Pons (tissue), 1 donor: ENCODE measurements at regions not wholly inside any gene's neighbourhood (a gene's known extent, or its start where the extent isn't known, plus 50 kb on each side); places are given as distances from the start of the nearest gene placed in this dataset.
"Not testable (repeated sequence)": the region's sequence is repeated elsewhere in the genome, so short reads cannot be mapped to it uniquely, and the experiment has no call there.

ENCODE experiments used
- DNase-seq: peaks from one replicate; pipeline ENCODE4 v3.0.0-alpha.2; 2016; ENCODE audit warnings: low spot score

- DNase-seq, result no peak
Measured at GRCh38 chr5:119895066-119895465, 265.7 kb downstream of the FAM170A start.

DNA sequence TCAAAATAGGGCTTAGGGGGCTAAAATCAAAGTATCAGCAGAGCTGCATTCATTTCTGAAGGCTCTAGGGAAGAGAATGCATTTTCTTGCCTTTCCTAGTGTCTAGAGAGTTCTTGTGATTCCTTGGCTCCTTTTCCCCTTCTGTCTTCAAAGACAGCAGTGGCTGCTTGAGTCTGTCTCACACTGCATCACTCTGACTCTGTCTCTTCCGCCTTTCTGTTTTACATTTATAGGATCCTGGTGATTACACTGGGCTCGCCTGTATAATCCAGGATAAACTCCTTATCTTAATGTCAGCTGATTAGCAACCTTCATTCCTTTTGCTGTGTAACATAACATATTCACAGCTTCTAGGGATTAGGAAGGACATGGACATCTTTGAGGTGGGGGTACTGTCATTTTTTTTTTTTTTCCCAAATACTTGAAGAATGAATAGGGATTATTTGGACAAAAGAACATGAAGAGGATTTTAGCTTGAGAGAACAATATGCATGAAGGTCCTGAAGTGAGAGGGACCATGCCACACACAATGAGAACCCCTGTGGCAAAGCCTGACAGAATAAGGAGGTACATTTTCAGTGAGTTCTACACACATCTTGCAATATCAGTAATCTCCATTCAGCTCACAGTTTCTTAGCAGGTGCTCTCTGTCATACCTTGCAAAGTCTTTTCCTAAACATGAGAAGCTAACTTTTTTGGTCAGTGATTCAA is 267.6 kb downstream of the FAM170A start:
- DNase-seq, result no peak

GRCh38 chr5:119897537-119898370 is 268.4 kb downstream of the FAM170A start:
- DNase-seq, result no peak

DNA sequence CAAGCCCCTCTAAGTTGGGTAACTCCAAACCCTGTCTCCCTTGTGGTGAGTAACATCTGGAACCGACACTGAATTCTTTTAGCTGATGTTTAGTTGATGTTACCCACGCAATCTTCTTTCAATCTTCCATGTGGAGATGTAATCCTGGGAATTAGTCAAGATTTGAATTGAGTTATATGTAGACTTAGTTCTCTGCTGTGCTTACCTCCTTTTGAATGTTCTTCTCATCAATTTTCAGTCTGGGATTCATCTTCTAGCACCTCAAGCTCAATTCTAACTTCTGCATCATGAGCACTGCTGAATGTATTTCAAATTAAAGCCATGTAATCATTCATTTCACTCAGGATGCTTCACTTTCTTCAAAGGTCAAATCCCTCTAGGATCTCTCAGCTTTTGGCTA is 270.6 kb downstream of the FAM170A start:
- DNase-seq, result no peak

- DNase-seq, result no peak
Measured at GRCh38 chr5:119902593-119902992, 273.2 kb downstream of the FAM170A start.

- no peak for DNase-seq
Measured at GRCh38 chr5:119913425-119913824, 284.1 kb downstream of the FAM170A start.

- no peak for DNase-seq
Measured at GRCh38 chr5:119919279-119919678, 289.9 kb downstream of the FAM170A start.

DNA sequence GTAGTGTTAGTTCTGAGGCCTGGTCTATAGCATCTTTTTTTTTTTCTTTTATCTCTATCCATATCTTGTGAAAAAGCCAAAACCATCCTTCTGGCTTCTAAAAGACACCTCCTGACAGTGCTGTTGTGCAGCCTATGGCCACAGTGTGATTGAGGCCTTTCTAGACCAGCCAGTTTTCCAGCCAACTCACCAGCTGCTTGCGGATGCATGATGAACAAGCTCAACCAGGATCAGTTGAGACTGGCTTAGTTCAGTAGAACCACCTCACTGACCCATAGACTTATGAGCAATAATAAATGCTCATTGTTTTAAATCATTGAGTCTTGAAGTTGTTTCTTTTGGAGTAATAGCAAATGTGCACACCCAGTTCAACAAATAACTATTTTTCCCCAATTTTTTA is 296.9 kb downstream of the FAM170A start:
- no peak for DNase-seq

DNA sequence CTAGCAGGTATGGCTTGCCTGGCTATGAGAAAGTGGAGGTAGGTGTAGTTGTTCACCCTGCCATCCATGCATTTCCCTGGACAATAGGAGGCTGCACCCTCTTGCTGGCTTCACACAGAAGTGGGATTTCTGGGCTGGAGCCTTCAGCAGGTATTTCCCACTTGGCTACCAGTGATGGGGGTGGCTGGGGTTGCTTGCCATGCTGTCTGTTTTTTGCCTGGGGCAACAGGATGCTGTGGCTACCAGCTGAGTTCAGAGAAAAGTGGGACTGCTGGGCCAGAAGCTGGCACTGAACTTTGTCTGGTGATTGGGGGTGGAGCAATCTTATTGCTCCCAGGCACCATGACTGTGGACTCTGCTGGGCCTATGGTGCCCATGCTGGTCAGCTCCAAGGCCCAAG is 299.6 kb downstream of the FAM170A start:
- DNase-seq, result no peak

- no peak for DNase-seq
Measured at GRCh38 chr5:119930490-119930889, 301.1 kb downstream of the FAM170A start.

GRCh38 chr5:119943148-119943547 is 313.8 kb downstream of the FAM170A start:
- no peak for DNase-seq

- DNase-seq, result no peak
Measured at GRCh38 chr5:119945691-119946090, 316.3 kb downstream of the FAM170A start.

DNA sequence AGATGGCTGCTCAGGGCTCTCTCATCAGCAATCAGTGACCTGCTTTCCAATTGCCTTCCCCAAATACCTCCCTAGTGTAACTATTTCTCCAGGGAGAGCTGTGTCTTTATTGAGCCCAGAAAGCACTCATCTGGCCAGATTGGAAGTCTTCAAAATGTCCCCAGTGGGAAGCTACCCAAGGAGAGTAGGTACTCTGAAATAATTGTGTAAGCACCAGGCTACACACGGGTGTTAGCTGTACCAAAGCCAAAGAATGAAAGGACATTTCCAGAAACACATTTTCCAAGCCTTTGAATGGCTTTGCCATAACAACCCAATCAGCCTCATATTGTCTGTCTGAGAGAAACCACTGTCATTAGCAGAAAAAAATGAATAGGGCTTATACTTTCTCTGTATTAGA is 318.8 kb downstream of the FAM170A start:
- DNase-seq, result peak; percentile 40

- no peak for DNase-seq
Measured at GRCh38 chr5:119949426-119949999, 320.2 kb downstream of the FAM170A start.

DNA sequence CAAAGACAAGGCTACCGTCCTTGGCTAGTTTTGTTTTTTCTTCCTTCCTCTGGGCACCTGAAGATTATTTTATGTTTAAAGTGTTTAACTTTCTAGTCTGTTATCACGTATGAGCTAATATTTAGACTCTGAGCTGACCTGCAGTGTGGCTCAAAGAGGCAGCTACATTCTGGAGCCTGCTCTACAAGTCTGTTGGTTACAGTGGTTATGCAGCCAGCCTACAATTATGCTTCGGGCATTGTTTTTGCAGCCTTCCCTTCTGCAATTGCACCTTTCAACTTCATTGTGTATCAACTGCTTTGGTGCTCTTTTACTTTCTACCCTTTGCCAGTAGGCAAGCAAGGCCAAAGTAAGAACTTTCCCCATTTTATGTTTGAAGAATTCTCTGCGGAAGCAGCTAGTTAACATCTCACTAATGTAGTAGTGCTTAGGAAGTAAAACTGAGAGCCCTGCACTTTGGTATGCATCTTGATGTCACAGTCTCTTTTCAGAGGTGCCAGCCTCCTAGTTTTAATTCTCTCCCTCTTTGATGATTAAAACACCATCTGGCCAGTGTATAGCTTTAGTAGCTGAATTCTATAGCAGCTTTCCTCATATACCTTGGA is 322.1 kb downstream of the FAM170A start:
- no peak for DNase-seq

GRCh38 chr5:119953474-119953873 is 324.1 kb downstream of the FAM170A start:
- no peak for DNase-seq

GRCh38 chr5:119954106-119954505 is 324.7 kb downstream of the FAM170A start:
- no peak for DNase-seq

DNA sequence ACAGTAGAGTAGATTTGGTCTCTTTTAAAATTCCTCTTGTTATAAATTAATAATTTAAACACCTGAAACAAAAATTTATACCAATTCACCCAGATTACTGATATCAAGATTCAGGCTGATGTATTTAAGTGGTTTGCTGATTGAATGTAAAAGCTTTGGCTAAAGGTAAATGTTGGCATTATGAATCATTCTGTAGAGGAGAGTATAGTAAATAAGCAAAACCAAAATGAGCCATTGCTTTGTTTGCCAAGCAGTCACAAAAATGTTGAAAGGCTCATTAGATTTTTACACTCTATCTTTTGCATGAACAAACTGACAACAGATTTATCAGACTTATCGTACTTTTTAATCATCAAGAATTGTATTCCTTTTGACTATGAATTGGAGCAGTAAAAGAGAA is 332.6 kb downstream of the FAM170A start:
- no peak for DNase-seq

DNA sequence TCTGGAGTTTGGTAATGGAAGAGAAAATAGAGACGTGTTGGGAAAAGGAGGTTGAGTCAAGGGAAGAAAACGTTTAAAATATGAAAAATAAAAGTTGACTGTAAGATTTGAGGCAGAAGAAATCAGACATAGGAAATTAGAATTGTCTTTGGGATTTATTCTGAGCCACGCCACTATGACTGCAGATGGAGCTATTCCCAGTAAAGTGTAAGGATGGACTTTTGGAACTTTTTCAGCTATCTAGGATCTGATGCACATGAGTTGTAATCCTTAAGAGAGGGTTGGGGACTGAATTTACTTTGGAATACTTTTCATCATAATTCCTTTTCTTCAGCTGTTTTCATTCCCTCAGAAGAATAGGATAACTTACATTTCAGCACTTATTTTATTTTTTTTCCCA is 336.7 kb downstream of the FAM170A start:
- no peak for DNase-seq

DNA sequence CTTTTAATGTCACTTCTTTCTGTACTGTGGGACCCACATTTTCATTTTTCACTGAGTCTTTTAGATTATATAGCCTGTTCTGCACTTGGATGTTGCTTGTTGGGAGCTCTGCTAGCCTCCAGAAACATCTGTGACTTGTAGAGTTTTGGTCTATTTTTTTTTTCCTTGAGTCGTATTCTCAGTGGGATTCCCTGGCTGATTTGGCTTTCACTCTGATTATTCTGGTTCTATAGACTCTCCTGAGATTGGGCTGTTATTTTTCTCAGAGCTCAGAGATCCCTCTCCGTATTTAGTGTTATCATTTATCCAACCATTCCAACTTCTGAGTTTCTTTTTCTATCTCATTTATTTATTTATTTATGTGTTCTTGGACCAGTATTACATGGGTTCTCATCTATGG is 339.3 kb downstream of the FAM170A start:
- no peak for DNase-seq

DNA sequence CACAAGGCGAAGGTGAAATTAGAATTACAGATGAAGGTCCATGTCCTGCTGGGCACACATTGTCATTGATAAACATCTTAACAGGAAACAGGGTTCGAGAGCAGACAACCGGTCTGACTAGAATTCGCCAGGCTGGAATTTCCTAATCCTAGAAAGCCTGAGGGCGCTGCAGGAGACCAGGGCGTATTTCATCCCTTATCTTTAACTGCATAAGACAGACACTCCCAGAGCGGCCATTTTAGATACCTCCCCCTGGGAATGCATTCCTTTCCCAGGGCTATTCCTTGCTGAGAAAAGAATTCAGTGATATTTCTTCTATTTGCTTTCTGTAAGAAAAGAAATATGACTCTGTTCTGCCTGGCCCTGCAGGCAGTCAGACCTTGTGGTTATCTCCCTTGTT is 357.7 kb downstream of the FAM170A start:
- not testable (repeated sequence) for DNase-seq

- DNase-seq, result no peak
Measured at GRCh38 chr5:119991625-119992024, 362.3 kb downstream of the FAM170A start.

DNA sequence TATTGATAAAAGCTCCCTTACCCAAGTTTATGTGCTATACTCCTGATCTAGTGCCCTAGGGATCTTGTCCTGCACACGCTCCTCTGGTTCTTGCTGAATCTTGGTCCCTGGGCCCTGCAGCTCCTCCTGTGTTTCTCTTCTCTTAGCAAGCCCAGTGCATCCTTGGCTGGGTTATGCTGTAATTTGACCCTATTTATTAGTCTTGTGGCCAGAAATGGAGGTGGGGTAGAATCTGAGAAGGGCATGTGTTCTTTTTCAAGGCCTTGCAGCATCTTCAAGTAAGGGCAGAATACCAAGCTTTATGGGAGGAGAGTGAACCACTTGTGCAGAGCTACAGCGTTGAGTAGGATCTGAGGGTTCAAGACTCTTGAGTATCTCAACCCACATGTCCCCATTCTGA is 366.8 kb downstream of the FAM170A start:
- no peak for DNase-seq
